BE2C (cell line): ENCODE measurements at regions not wholly inside any gene's neighbourhood (a gene's known extent, or its start where the extent isn't known, plus 50 kb on each side); places are given as distances from the start of the nearest gene placed in this dataset.

Source experiments
- DNase-seq: peaks from one replicate; pipeline ENCODE4 v3.0.0-alpha.2; 2020
- H3K27me3 ChIP-seq: fragments of 250-450 bp; sonication (Bioruptor Pico); 2 replicates; pipeline ENCODE4 v1.5.1; 2020; ENCODE audit warnings: mild to moderate bottlenecking
- H3K36me3 ChIP-seq: fragments of 250-450 bp; sonication (Bioruptor Pico); 2 replicates; pipeline ENCODE4 v1.5.1; 2020; ENCODE audit warnings: mild to moderate bottlenecking
- H3K4me1 ChIP-seq: fragments of 250-450 bp; sonication (Bioruptor Pico); 2 replicates; pipeline ENCODE4 v1.5.1; 2020
- H3K4me3 ChIP-seq: 2 replicates; pipeline ENCODE4 v1.5.1; 2011; ENCODE audit warnings: low read depth, low read length
- H3K9me3 ChIP-seq: fragments of 250-450 bp; sonication (Bioruptor Pico); 2 replicates; pipeline ENCODE4 v1.5.1; 2020
- CTCF ChIP-seq: IDR thresholded peaks from 2 replicates; pipeline ENCODE4 v1.5.1; 2012; ENCODE audit warnings: mild to moderate bottlenecking, low read depth, low read length

- no peak for TF ChIP-seq CTCF
- no peak overlapping the region for H3K4me3 ChIP-seq
- H3K27me3 ChIP-seq: no peaks in the 10 kb centered on the region
- no peaks in the 10 kb centered on the region for H3K9me3 ChIP-seq
- no peaks in the 10 kb centered on the region for H3K4me1 ChIP-seq
- no peak for DNase-seq
- H3K36me3 ChIP-seq: no peaks in the 10 kb centered on the region
These were observed 54.4 kb upstream of the SLC6A11 start for GRCh38 chr3:10761583-10761982.

GRCh38 chr3:10762116-10762515, 53.9 kb upstream of the SLC6A11 start:
- no peak for TF ChIP-seq CTCF
- H3K36me3 ChIP-seq: no peaks in the 10 kb centered on the region
- H3K4me1 ChIP-seq: no peaks in the 10 kb centered on the region
- no peak overlapping the region for H3K4me3 ChIP-seq
- DNase-seq: no peak
- H3K9me3 ChIP-seq: no peaks in the 10 kb centered on the region
- no peaks in the 10 kb centered on the region for H3K27me3 ChIP-seq

GRCh38 chr3:10762611-10763247, 53.3 kb upstream of the SLC6A11 start:
- TF ChIP-seq CTCF: no peak
- Histone ChIP-seq H3K4me3 (no peak overlapping the region), H3K36me3 (no peaks in the 10 kb centered on the region), H3K4me1 (no peaks in the 10 kb centered on the region), H3K27me3 (no peaks in the 10 kb centered on the region), H3K9me3 (no peaks in the 10 kb centered on the region)
- no peak for DNase-seq

- DNase-seq: no peak
- TF ChIP-seq CTCF: no peak
- Histone ChIP-seq H3K4me3 (no peak overlapping the region), H3K9me3 (no peaks in the 10 kb centered on the region), H3K36me3 (no peaks in the 10 kb centered on the region), H3K27me3 (no peaks in the 10 kb centered on the region), H3K4me1 (no peaks in the 10 kb centered on the region)
These were observed 52.8 kb upstream of the SLC6A11 start for GRCh38 chr3:10763248-10763620.

- H3K4me3 ChIP-seq: no peak overlapping the region
- H3K4me1 ChIP-seq: no peaks in the 10 kb centered on the region
- no peak for DNase-seq
- H3K27me3 ChIP-seq: no peaks in the 10 kb centered on the region
- no peaks in the 10 kb centered on the region for H3K9me3 ChIP-seq
- H3K36me3 ChIP-seq: no peaks in the 10 kb centered on the region
- no peak for TF ChIP-seq CTCF
These were observed 52.2 kb upstream of the SLC6A11 start for GRCh38 chr3:10763817-10764258.

- DNase-seq: no peak
- Histone ChIP-seq H3K4me3 (no peak overlapping the region), H3K4me1 (no peaks in the 10 kb centered on the region), H3K27me3 (no peaks in the 10 kb centered on the region), H3K36me3 (no peaks in the 10 kb centered on the region), H3K9me3 (no peaks in the 10 kb centered on the region)
- no peak for TF ChIP-seq CTCF
These were observed 51.6 kb upstream of the SLC6A11 start for GRCh38 chr3:10764259-10765051.
